ENCODE measurements at regions not wholly inside any gene's neighbourhood (a gene's known extent, or its start where the extent isn't known, plus 50 kb on each side); places are given as distances from the start of the nearest gene placed in this dataset.

GRCh38 chr3:41024031-41024836 is 175.1 kb upstream of the CTNNB1 start:
- Histone ChIP-seq H2AFZ (ENCODE audit: low read depth) (no peak overlapping the region), H3K4me3 (IDR thresholded peaks at IDR 0.05; ENCODE audit: insufficient read depth, low read depth, low read length) (no peak overlapping the region), H3K79me2 (ENCODE audit: insufficient read depth, low read depth) (no peaks in the 10 kb centered on the region), H4K20me1 (ENCODE audit: insufficient read depth) (no peaks in the 10 kb centered on the region), H3K4me2 (no peak overlapping the region), H3K27me3 (ENCODE audit: insufficient read depth, low read depth) (no peaks in the 10 kb centered on the region), H3K36me3 (ENCODE audit: insufficient read depth) (no peaks in the 10 kb centered on the region), H3K27ac (no peak overlapping the region), H3K4me1 (ENCODE audit: low read depth, poor library complexity, severe bottlenecking) (no peaks in the 10 kb centered on the region), H3K9ac (no peak overlapping the region)
- TF ChIP-seq CTCF (conservative IDR thresholded peaks at IDR 0.05; ENCODE audit: low read depth, low read length), result no peak

GRCh38 chr3:41026394-41027177 is 172.7 kb upstream of the CTNNB1 start:
- H3K27me3 ChIP-seq (ENCODE audit: insufficient read depth, low read depth), result no peaks in the 10 kb centered on the region
- no peak overlapping the region for H3K27ac ChIP-seq
- no peaks in the 10 kb centered on the region for H3K4me1 ChIP-seq (ENCODE audit: low read depth, poor library complexity, severe bottlenecking)
- no peak overlapping the region for H3K4me3 ChIP-seq (IDR thresholded peaks at IDR 0.05; ENCODE audit: insufficient read depth, low read depth, low read length)
- no peak overlapping the region for H2AFZ ChIP-seq (ENCODE audit: low read depth)
- no peak overlapping the region for H3K9ac ChIP-seq
- no peak for TF ChIP-seq CTCF (conservative IDR thresholded peaks at IDR 0.05; ENCODE audit: low read depth, low read length)
- no peaks in the 10 kb centered on the region for H4K20me1 ChIP-seq (ENCODE audit: insufficient read depth)
- H3K79me2 ChIP-seq (ENCODE audit: insufficient read depth, low read depth), result no peaks in the 10 kb centered on the region
- H3K4me2 ChIP-seq, result no peak overlapping the region
- H3K36me3 ChIP-seq (ENCODE audit: insufficient read depth), result no peaks in the 10 kb centered on the region

- TF ChIP-seq CTCF (conservative IDR thresholded peaks at IDR 0.05; ENCODE audit: low read depth, low read length), result no peak
- no peaks in the 10 kb centered on the region for H3K4me1 ChIP-seq (ENCODE audit: low read depth, poor library complexity, severe bottlenecking)
These were observed 169.9 kb upstream of the CTNNB1 start for GRCh38 chr3:41029356-41029755.

GRCh38 chr3:41030220-41030619 is 169.1 kb upstream of the CTNNB1 start:
- Histone ChIP-seq H3K4me1 (ENCODE audit: low read depth, poor library complexity, severe bottlenecking) (no peaks in the 10 kb centered on the region), H3K79me2 (ENCODE audit: insufficient read depth, low read depth) (no peaks in the 10 kb centered on the region), H3K4me3 (IDR thresholded peaks at IDR 0.05; ENCODE audit: insufficient read depth, low read depth, low read length) (no peak overlapping the region), H4K20me1 (ENCODE audit: insufficient read depth) (no peaks in the 10 kb centered on the region), H2AFZ (ENCODE audit: low read depth) (no peak overlapping the region), H3K9ac (no peak overlapping the region), H3K27ac (no peak overlapping the region), H3K27me3 (ENCODE audit: insufficient read depth, low read depth) (no peaks in the 10 kb centered on the region), H3K4me2 (no peak overlapping the region), H3K36me3 (ENCODE audit: insufficient read depth) (no peaks in the 10 kb centered on the region)
- TF ChIP-seq CTCF (conservative IDR thresholded peaks at IDR 0.05; ENCODE audit: low read depth, low read length), result no peak

More at GRCh38 chr3:41029356-41029755, 169.9 kb upstream of the CTNNB1 start:
- H3K36me3 ChIP-seq (ENCODE audit: insufficient read depth), result no peaks in the 10 kb centered on the region
- no peak overlapping the region for H3K4me3 ChIP-seq (IDR thresholded peaks at IDR 0.05; ENCODE audit: insufficient read depth, low read depth, low read length)
- no peak overlapping the region for H3K27ac ChIP-seq
- H3K4me2 ChIP-seq, result no peak overlapping the region
- H3K9ac ChIP-seq, result no peak overlapping the region
- H3K79me2 ChIP-seq (ENCODE audit: insufficient read depth, low read depth), result no peaks in the 10 kb centered on the region
- H2AFZ ChIP-seq (ENCODE audit: low read depth), result no peak overlapping the region
- no peaks in the 10 kb centered on the region for H3K27me3 ChIP-seq (ENCODE audit: insufficient read depth, low read depth)
- H4K20me1 ChIP-seq (ENCODE audit: insufficient read depth), result no peaks in the 10 kb centered on the region

Data from KMS-11 (cell line).